ENCODE measurements at regions not wholly inside any gene's neighbourhood (a gene's known extent, or its start where the extent isn't known, plus 50 kb on each side); places are given as distances from the start of the nearest gene placed in this dataset.
"Not testable (repeated sequence)": the region's sequence is repeated elsewhere in the genome, so short reads cannot be mapped to it uniquely, and the experiment has no call there.

- no peak overlapping the region for H3K4me3 ChIP-seq (ENCODE audit: low read depth, low read length)
Observed at GRCh38 chr22:48758881-48759875, 1068.5 kb downstream of the BRD1 start.

GRCh38 chr22:48757985-48758561 is 1069.6 kb downstream of the BRD1 start:
- H3K4me3 ChIP-seq (ENCODE audit: low read depth, low read length): no peak overlapping the region

GRCh38 chr22:48757581-48757980 is 1070.1 kb downstream of the BRD1 start:
- no peak overlapping the region for H3K4me3 ChIP-seq (ENCODE audit: low read depth, low read length)

GRCh38 chr22:48757135-48757534 is 1070.5 kb downstream of the BRD1 start:
- H3K4me3 ChIP-seq (ENCODE audit: low read depth, low read length): not testable (repeated sequence)

- no peak overlapping the region for H3K4me3 ChIP-seq (ENCODE audit: low read depth, low read length)
Observed at GRCh38 chr22:48756146-48757111, 1071.2 kb downstream of the BRD1 start.

- H3K4me3 ChIP-seq (ENCODE audit: low read depth, low read length): no peak overlapping the region
Observed at GRCh38 chr22:48755059-48755949, 1072.4 kb downstream of the BRD1 start.

GRCh38 chr22:48754611-48755058 is 1073.0 kb downstream of the BRD1 start:
- H3K4me3 ChIP-seq (ENCODE audit: low read depth, low read length): no peak overlapping the region

- no peak overlapping the region for H3K4me3 ChIP-seq (ENCODE audit: low read depth, low read length)
Observed at GRCh38 chr22:48753752-48754517, 1073.7 kb downstream of the BRD1 start.

GRCh38 chr22:48753381-48753730 is 1074.3 kb downstream of the BRD1 start:
- H3K4me3 ChIP-seq (ENCODE audit: low read depth, low read length): no peak overlapping the region

GRCh38 chr22:48752451-48753380 is 1075.0 kb downstream of the BRD1 start:
- no peak overlapping the region for H3K4me3 ChIP-seq (ENCODE audit: low read depth, low read length)

- no peak overlapping the region for H3K4me3 ChIP-seq (ENCODE audit: low read depth, low read length)
Observed at GRCh38 chr22:48751539-48752437, 1075.9 kb downstream of the BRD1 start.

- no peak overlapping the region for H3K4me3 ChIP-seq (ENCODE audit: low read depth, low read length)
Observed at GRCh38 chr22:48750826-48751440, 1076.7 kb downstream of the BRD1 start.

GRCh38 chr22:48750282-48750681 is 1077.4 kb downstream of the BRD1 start:
- H3K4me3 ChIP-seq (ENCODE audit: low read depth, low read length): no peak overlapping the region

GRCh38 chr22:48749555-48750227 is 1078.0 kb downstream of the BRD1 start:
- no peak overlapping the region for H3K4me3 ChIP-seq (ENCODE audit: low read depth, low read length)

GRCh38 chr22:48748860-48749554 is 1078.7 kb downstream of the BRD1 start:
- H3K4me3 ChIP-seq (ENCODE audit: low read depth, low read length): no peak overlapping the region
